WTC11 (cell line): ENCODE measurements at regions not wholly inside any gene's neighbourhood (a gene's known extent, or its start where the extent isn't known, plus 50 kb on each side); places are given as distances from the start of the nearest gene placed in this dataset.

Experiments
- CTCF ChIP-seq: fragments of 200-600 bp; IDR thresholded peaks from 2 replicates; pipeline ENCODE4 v1.8.0; 2022; ENCODE audit warnings: antibody characterized with exemption
- ERG ChIP-seq: fragments of 250-450 bp; sonication (Bioruptor Pico); IDR thresholded peaks from 2 replicates; pipeline ENCODE4 v1.8.0; 2021; ENCODE audit warnings: mild to moderate bottlenecking
- NR3C1 ChIP-seq: sonication (generic); formaldehyde crosslinking; conservative IDR thresholded peaks from 2 replicates; pipeline ENCODE4 v1.8.1; 2023; ENCODE audit warnings: low read depth, mild to moderate bottlenecking, missing genetic modification reagents
- RELA ChIP-seq: sonication (generic); formaldehyde crosslinking; IDR thresholded peaks from 2 replicates; pipeline ENCODE4 v1.8.1; 2022; ENCODE audit warnings: missing genetic modification reagents, mild to moderate bottlenecking, borderline replicate concordance
- TP53 ChIP-seq: sonication (generic); formaldehyde crosslinking; IDR thresholded peaks from 2 replicates; pipeline ENCODE4 v1.8.1; 2023; ENCODE audit warnings: mild to moderate bottlenecking, missing genetic modification reagents
- ZBTB43 ChIP-seq: sonication (generic); formaldehyde crosslinking; IDR thresholded peaks from 2 replicates; pipeline ENCODE4 v1.8.1; 2023; ENCODE audit warnings: mild to moderate bottlenecking, missing genetic modification reagents
- ZSCAN18 ChIP-seq: fragments of 250-450 bp; sonication (Bioruptor Pico); IDR thresholded peaks from 2 replicates; pipeline ENCODE4 v2.1.2; 2022; ENCODE audit warnings: mild to moderate bottlenecking, moderate library complexity

GRCh38 chr5:106020894-106021293 is 1649.8 kb downstream of the EFNA5 start:
- TF ChIP-seq CTCF (no peak), ZSCAN18 (CRISPR knock-in tag) (no peak), ERG (no peak), TP53 (CRISPR knock-in tag) (no peak), NR3C1 (CRISPR knock-in tag) (no peak), RELA (CRISPR knock-in tag) (no peak), ZBTB43 (CRISPR knock-in tag) (no peak)
